CD4-positive, alpha-beta T cell treated with Interleukin-12 subunit alpha and Interleukin-12 subunit beta, for 1 hour (primary cell): ENCODE measurements at regions not wholly inside any gene's neighbourhood (a gene's known extent, or its start where the extent isn't known, plus 50 kb on each side); places are given as distances from the start of the nearest gene placed in this dataset.

Experiments
- DNase-seq: peaks from one replicate; pipeline ENCODE4 v3.0.0-alpha.2; 2020

- no peak for DNase-seq
Measured at GRCh38 chr9:126154869-126155268, 171.8 kb upstream of the MVB12B start.

GRCh38 chr9:126155756-126156664, 170.6 kb upstream of the MVB12B start:
- no peak for DNase-seq

GRCh38 chr9:126156898-126157297, 169.7 kb upstream of the MVB12B start:
- DNase-seq = no peak

- no peak for DNase-seq
Measured at GRCh38 chr9:126157423-126157822, 169.2 kb upstream of the MVB12B start.

- DNase-seq = no peak
Measured at GRCh38 chr9:126157826-126158587, 168.6 kb upstream of the MVB12B start.

- DNase-seq = no peak
Measured at GRCh38 chr9:126158588-126159429, 167.8 kb upstream of the MVB12B start.

- DNase-seq = no peak
Measured at GRCh38 chr9:126159430-126160060, 167.1 kb upstream of the MVB12B start.

GRCh38 chr9:126160067-126160853, 166.4 kb upstream of the MVB12B start:
- no peak for DNase-seq

GRCh38 chr9:126160854-126161329, 165.7 kb upstream of the MVB12B start:
- no peak for DNase-seq

- no peak for DNase-seq
Measured at GRCh38 chr9:126162611-126163381, 163.8 kb upstream of the MVB12B start.

- no peak for DNase-seq
Measured at GRCh38 chr9:126164796-126165525, 161.7 kb upstream of the MVB12B start.

- DNase-seq = no peak
Measured at GRCh38 chr9:126165755-126166154, 160.9 kb upstream of the MVB12B start.

- no peak for DNase-seq
Measured at GRCh38 chr9:126166291-126166690, 160.3 kb upstream of the MVB12B start.

- no peak for DNase-seq
Measured at GRCh38 chr9:126166866-126167265, 159.8 kb upstream of the MVB12B start.

GRCh38 chr9:126169736-126170135, 156.9 kb upstream of the MVB12B start:
- DNase-seq = no peak

- DNase-seq = no peak
Measured at GRCh38 chr9:126170286-126170823, 156.3 kb upstream of the MVB12B start.

GRCh38 chr9:126171641-126172040, 155.0 kb upstream of the MVB12B start:
- no peak for DNase-seq

GRCh38 chr9:126173401-126173800, 153.2 kb upstream of the MVB12B start:
- DNase-seq = no peak

- DNase-seq = no peak
Measured at GRCh38 chr9:126173929-126174328, 152.7 kb upstream of the MVB12B start.

- no peak for DNase-seq
Measured at GRCh38 chr9:126183266-126183665, 143.4 kb upstream of the MVB12B start.
